CD14-positive monocyte (primary cell): ENCODE measurements at regions not wholly inside any gene's neighbourhood (a gene's known extent, or its start where the extent isn't known, plus 50 kb on each side); places are given as distances from the start of the nearest gene placed in this dataset.

ENCODE experiments used
- DNase-seq, 3 donors: peaks; one replicate each; pipeline ENCODE4 v3.0.0-alpha.2; 2011 to 2022
- H2AFZ ChIP-seq: 2 replicates; pipeline ENCODE4 v1.6.0; 2012; ENCODE audit warnings: mild to moderate bottlenecking, low read depth, low read length, inconsistent platforms; ENCODE audit not compliant: insufficient read depth, poor library complexity, severe bottlenecking
- H3K27ac ChIP-seq, 2 donors: 1 replicate in 1 of 2; 2 replicates in 1 of 2; pipeline ENCODE4 v1.5.1; 2012 to 2013; ENCODE audit warnings: low read length in 2 of 2, control low read depth in 1 of 2, inconsistent platforms in 1 of 2, low read depth in 1 of 2, mild to moderate bottlenecking in 1 of 2
- H3K27me3 ChIP-seq, 2 donors: one replicate each; pipeline versions ENCODE4 v1.6.0 to v1.6.1; 2011 to 2013; ENCODE audit warnings: low read length in 2 of 2; ENCODE audit not compliant: control insufficient read depth in 2 of 2, insufficient read depth in 2 of 2
- H3K36me3 ChIP-seq, 2 donors: replicated peaks in 1 of 2; 1 replicate in 1 of 2; 2 replicates in 1 of 2; pipeline versions ENCODE4 v1.5.1 to v1.6.1; 2012 to 2013; ENCODE audit warnings: low read length in 2 of 2, control low read depth in 1 of 2, inconsistent platforms in 1 of 2, mild to moderate bottlenecking in 1 of 2; ENCODE audit not compliant: insufficient read depth in 2 of 2, control insufficient read depth in 1 of 2
- H3K4me1 ChIP-seq, 2 donors: 1 replicate in 1 of 2; 2 replicates in 1 of 2; pipeline versions ENCODE4 v1.5.1 to v1.6.1; 2012 to 2013; ENCODE audit warnings: low read length in 2 of 2, control low read depth in 1 of 2, inconsistent platforms in 1 of 2, mild to moderate bottlenecking in 1 of 2, moderate library complexity in 1 of 2; ENCODE audit not compliant: insufficient read depth in 2 of 2, control insufficient read depth in 1 of 2
- H3K4me2 ChIP-seq: replicated peaks from 2 replicates; pipeline ENCODE3; 2012; ENCODE audit warnings: low read length, moderate library complexity, mild to moderate bottlenecking; ENCODE audit not compliant: poor library complexity, severe bottlenecking; ENCODE audit errors: extremely low read depth
- H3K4me3 ChIP-seq, 3 experiments: fragments of 200-600 bp in 1 of 3; sonication (generic) in 1 of 3; replicated peaks in 1 of 3; 1 replicate in 2 of 3; 2 replicates in 1 of 3; pipeline ENCODE4 v1.5.1; 2011 to 2013; ENCODE audit warnings: low read length in 3 of 3, mild to moderate bottlenecking in 3 of 3, control low read depth in 2 of 3, low read depth in 2 of 3, inconsistent platforms in 1 of 3, moderate library complexity in 1 of 3
- H3K79me2 ChIP-seq: 2 replicates; pipeline ENCODE4 v1.6.0; 2012; ENCODE audit warnings: mild to moderate bottlenecking, control low read depth, inconsistent platforms, low read length, moderate library complexity; ENCODE audit not compliant: insufficient read depth
- H3K9ac ChIP-seq: 2 replicates; pipeline ENCODE4 v1.6.0; 2017; ENCODE audit warnings: low read length, mild to moderate bottlenecking; ENCODE audit not compliant: insufficient read depth, poor library complexity, severe bottlenecking
- H3K9me3 ChIP-seq, 2 donors: replicated peaks in 1 of 2; 1 replicate in 1 of 2; 2 replicates in 1 of 2; pipeline versions ENCODE4 v1.5.1 to v1.6.1; 2012 to 2013; ENCODE audit warnings: low read length in 2 of 2, control low read depth in 1 of 2; ENCODE audit not compliant: control insufficient read depth in 1 of 2, insufficient read depth in 1 of 2
- H4K20me1 ChIP-seq: 2 replicates; pipeline ENCODE4 v1.6.0; 2012; ENCODE audit warnings: mild to moderate bottlenecking, low read length, control low read depth, moderate library complexity; ENCODE audit not compliant: insufficient read depth
- H3K27ac Mint-ChIP-seq, 7 donors: one replicate each; pipeline ENCODE4 v1.8.0; 2020; ENCODE audit warnings: mild to moderate bottlenecking in 7 of 7, mixed read lengths in 7 of 7, moderate library complexity in 6 of 7, inconsistent platforms in 2 of 7
- H3K27me3 Mint-ChIP-seq, 3 donors: one replicate each; pipeline ENCODE4 v1.8.0; 2021 to 2022; ENCODE audit warnings: low read depth in 3 of 3, mild to moderate bottlenecking in 3 of 3, mixed read lengths in 3 of 3, moderate library complexity in 3 of 3, inconsistent platforms in 1 of 3
- H3K36me3 Mint-ChIP-seq, 2 donors: one replicate each; pipeline ENCODE4 v1.8.0; 2020; ENCODE audit warnings: mixed read lengths in 2 of 2, inconsistent platforms in 1 of 2, mild to moderate bottlenecking in 1 of 2
- H3K4me1 Mint-ChIP-seq: one replicate; pipeline ENCODE4 v1.8.0; 2020; ENCODE audit warnings: mild to moderate bottlenecking, mixed read lengths
- H3K4me3 Mint-ChIP-seq, 2 donors: one replicate each; pipeline ENCODE4 v1.8.0; 2020; ENCODE audit warnings: mild to moderate bottlenecking in 2 of 2, mixed read lengths in 2 of 2, moderate library complexity in 1 of 2
- H3K9me3 Mint-ChIP-seq, 7 donors: one replicate each; pipeline ENCODE4 v1.8.0; 2020 to 2022; ENCODE audit warnings: mixed read lengths in 7 of 7, mild to moderate bottlenecking in 6 of 7, moderate library complexity in 6 of 7, inconsistent platforms in 2 of 7
- CTCF ChIP-seq: fragments of 200-600 bp; IDR thresholded peaks from one replicate; pipeline ENCODE4 v1.8.0; 2022; ENCODE audit warnings: antibody characterized with exemption, mild to moderate bottlenecking
- WGBS: methylation state at CpG from one replicate; pipeline ENCODE4 v1.1.5; 2013; ENCODE audit warnings: missing lambda C conversion rate; ENCODE audit not compliant: insufficient coverage; 5-methylcytosine and 5-hydroxymethylcytosine counted together
- intact Hi-C, 2 donors: fragments of 100-400 bp; cut with micrococcal nuclease; formaldehyde crosslinking; loops; one replicate each; pipeline versions ENCODE4 v1.15.0 to v1.15.1; 2023

GRCh38 chr4:67161311-67161710 lies 384.0 kb downstream of the CENPC start:
- H3K9me3 Mint-ChIP-seq: peaks cover 0 to 3% (median 0%) of the 10 kb centered on the region in 7 donors
- H2AFZ ChIP-seq: no peak overlapping the region
- no peaks in the 10 kb centered on the region for H3K27me3 ChIP-seq
- no peaks in the 10 kb centered on the region for H3K36me3 Mint-ChIP-seq
- WGBS: 100% methylated on average over 2 of the region's 3 CpGs
- no peak overlapping the region for H3K27ac Mint-ChIP-seq
- TF ChIP-seq CTCF: no peak
- intact Hi-C loops: no loop called here
- H3K4me1 ChIP-seq: no peaks in the 10 kb centered on the region
- no peak overlapping the region for H3K27ac ChIP-seq
- H3K9ac ChIP-seq: no peak overlapping the region
- no peaks in the 10 kb centered on the region for H3K4me1 Mint-ChIP-seq
- no peaks in the 10 kb centered on the region for H3K9me3 ChIP-seq
- H3K36me3 ChIP-seq: no peaks in the 10 kb centered on the region
- H3K4me2 ChIP-seq: no peak overlapping the region
- no peaks in the 10 kb centered on the region for H4K20me1 ChIP-seq
- no peak overlapping the region for H3K4me3 ChIP-seq
- DNase-seq: no peak
- no peak overlapping the region for H3K4me3 Mint-ChIP-seq
- H3K79me2 ChIP-seq: no peaks in the 10 kb centered on the region
- H3K27me3 Mint-ChIP-seq: no peaks in the 10 kb centered on the region

GRCh38 chr4:67160394-67160793 lies 384.9 kb downstream of the CENPC start:
- Histone ChIP-seq H3K27me3 (no peaks in the 10 kb centered on the region), H4K20me1 (no peaks in the 10 kb centered on the region), H3K4me3 (no peak overlapping the region), H3K9ac (no peak overlapping the region), H3K4me1 (no peaks in the 10 kb centered on the region), H3K27ac (no peak overlapping the region), H3K36me3 (no peaks in the 10 kb centered on the region), H3K9me3 (no peaks in the 10 kb centered on the region), H3K79me2 (no peaks in the 10 kb centered on the region), H3K4me2 (no peak overlapping the region), H2AFZ (no peak overlapping the region)
- Mint-ChIP-seq H3K4me1 (no peaks in the 10 kb centered on the region), H3K4me3 (no peak overlapping the region), H3K27ac (no peak overlapping the region), H3K27me3 (no peaks in the 10 kb centered on the region), H3K9me3 (peaks cover 0 to 3% (median 0%) of the 10 kb centered on the region in 7 donors), H3K36me3 (no peaks in the 10 kb centered on the region)
- intact Hi-C loops: no loop called here
- TF ChIP-seq CTCF: no peak
- WGBS: 44% methylated on average over 2 of the region's 3 CpGs
- DNase-seq: no peak
